Spleen (tissue), 7 donors: ENCODE measurements at regions not wholly inside any gene's neighbourhood (a gene's known extent, or its start where the extent isn't known, plus 50 kb on each side); places are given as distances from the start of the nearest gene placed in this dataset.
"Not testable (repeated sequence)": the region's sequence is repeated elsewhere in the genome, so short reads cannot be mapped to it uniquely, and the experiment has no call there.

ENCODE experiments used
- CTCF ChIP-seq, 11 experiments: fragments of 200-600 bp in 7 of 11; fragments of 450-650 bp in 4 of 11; sonication (generic) in 4 of 11; IDR thresholded peaks in 8 of 11; conservative IDR thresholded peaks in 3 of 11; 1 replicate in 7 of 11; 2 replicates in 4 of 11; pipeline versions ENCODE4 v1.4.0 to v1.8.0; 2016 to 2021; ENCODE audit warnings: antibody characterized with exemption in 11 of 11, inconsistent platforms in 4 of 11, mild to moderate bottlenecking in 1 of 11
- POLR2A ChIP-seq, 3 donors: fragments of 450-650 bp; IDR thresholded peaks; one replicate each; pipeline ENCODE4 v1.5.1; 2017; ENCODE audit warnings: antibody characterized with exemption in 3 of 3, mild to moderate bottlenecking in 1 of 3
- donor health status: DM: no; HTN: no; CAD: no; lungs with moderate emphysema.
- donor health status: DM: no; HTN: no; CAD: no.
- donor health status: DM: no; HTN: no; CAD: no.

GRCh38 chr20:28564024-28564423 lies 2693.4 kb upstream of the DEFB115 start:
- not testable (repeated sequence) for TF ChIP-seq CTCF (IDR thresholded peaks at IDR 0.05 in 8 of 11, conservative IDR thresholded peaks at IDR 0.05 in 3 of 11); POLR2A (IDR thresholded peaks at IDR 0.05)
